ENCODE measurements at regions not wholly inside any gene's neighbourhood (a gene's known extent, or its start where the extent isn't known, plus 50 kb on each side); places are given as distances from the start of the nearest gene placed in this dataset.

DNA sequence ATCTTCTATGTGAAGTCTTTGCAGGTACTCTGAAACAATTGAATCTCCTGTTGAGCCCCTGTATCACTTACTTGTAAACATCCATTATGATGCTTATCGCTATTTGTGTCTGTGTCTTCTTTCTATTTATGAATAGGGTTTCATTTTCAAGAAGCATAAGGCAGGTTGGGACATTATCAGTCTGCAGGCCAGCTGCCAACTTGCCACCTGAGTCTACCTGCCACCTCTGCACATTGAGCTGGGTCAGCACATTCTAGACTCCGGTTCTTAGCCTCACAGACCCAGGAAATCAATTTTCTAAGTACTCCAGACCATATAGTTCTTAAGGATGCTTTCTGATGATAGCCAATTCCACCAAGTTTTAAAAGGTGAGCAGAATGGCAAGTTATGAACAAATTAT is 105.7 kb upstream of the MCTP2 start:
- H3K14ac ChIP-seq (ENCODE audit: insufficient read length), result no peak overlapping the region
- H2BK5ac ChIP-seq (ENCODE audit: low read depth, low read length), result no peak overlapping the region
- H3K23ac ChIP-seq (ENCODE audit: insufficient read length), result no peak overlapping the region
- no peak overlapping the region for H3K27ac ChIP-seq (ENCODE audit: low read depth, low read length)
- no peak overlapping the region for H2AK5ac ChIP-seq (ENCODE audit: low read depth, low read length)
- peaks cover 0 to 1% (median 0%) of the 10 kb centered on the region in 4 experiments; a peak in 1 of 7 replicates for H3K27me3 ChIP-seq (replicated peaks in 1 of 4; ENCODE audit: control insufficient read depth in 3 of 4, extremely low read depth in 1 of 4, insufficient read depth in 3 of 4, low read length in 3 of 4)
- H3K79me2 ChIP-seq (ENCODE audit: control insufficient read depth in 1 of 2, insufficient read depth in 2 of 2, low read length in 2 of 2), result no peaks in the 10 kb centered on the region
- no peaks in the 10 kb centered on the region for H4K20me1 ChIP-seq (replicated peaks in 1 of 2; ENCODE audit: control insufficient read depth in 1 of 2, insufficient read depth in 2 of 2, low read length in 2 of 2)
- H3K36me3 ChIP-seq (ENCODE audit: control insufficient read depth in 2 of 4, insufficient read depth in 4 of 4, low read length in 3 of 4), result no peaks in the 10 kb centered on the region
- H3K23me2 ChIP-seq (ENCODE audit: low read depth, low read length), result no peaks in the 10 kb centered on the region
- H3K4ac ChIP-seq (replicated peaks; ENCODE audit: insufficient read length, low read depth, low read length), result no peak overlapping the region
- no peak overlapping the region for H3K18ac ChIP-seq (ENCODE audit: extremely low read depth, low read length)
- FAIRE-seq (no peak), DNase-seq (ENCODE audit: low read depth in 1 of 2, low spot score in 2 of 2) (no peak)
- H4K91ac ChIP-seq (replicated peaks; ENCODE audit: insufficient read length, low read length), result no peak overlapping the region
- no peaks in the 10 kb centered on the region for H3K9me3 ChIP-seq (ENCODE audit: insufficient read depth in 2 of 2, low read depth in 1 of 2, low read length in 1 of 2)
- no peak overlapping the region for H3K56ac ChIP-seq (replicated peaks; ENCODE audit: insufficient read length, low read depth, low read length)
- no peak overlapping the region for H4K5ac ChIP-seq (ENCODE audit: insufficient read length, low read depth, low read length)
- no peak overlapping the region for H2AFZ ChIP-seq (ENCODE audit: low read length)
- no peak overlapping the region for H3K9ac ChIP-seq (replicated peaks in 1 of 4; ENCODE audit: extremely low read depth in 1 of 4, low read depth in 3 of 4, low read length in 3 of 4)
- CTCF ChIA-PET (ENCODE audit: partially characterized antibody), result interaction anchor here (1.0 kb wide), 1 partner anchor 39 kb away, joined by 3 read pairs; no protein-coding TSS in a partner anchor
- TF ChIP-seq BRCA1 (IDR thresholded peaks at IDR 0.05; ENCODE audit: low read depth, low read length), result no peak
- TF ChIP-seq SP4 (IDR thresholded peaks at IDR 0.05; ENCODE audit: low read length), result no peak
- TF ChIP-seq GTF2F1 (IDR thresholded peaks at IDR 0.05; ENCODE audit: borderline replicate concordance, low read depth, low read length), result no peak
- TF ChIP-seq SAP30 (IDR thresholded peaks at IDR 0.05; ENCODE audit: insufficient read depth, insufficient replicate concordance, low read length), result no peak
- no peak for TF ChIP-seq BACH1 (IDR thresholded peaks at IDR 0.05; ENCODE audit: low read length)
- TF ChIP-seq TAF1 (IDR thresholded peaks at IDR 0.05; ENCODE audit: low read depth, low read length), result no peak
- no peak for TF ChIP-seq NANOG (IDR thresholded peaks at IDR 0.05; ENCODE audit: insufficient read depth, low read depth, low read length, poor library complexity, severe bottlenecking)
- no peak for TF ChIP-seq KDM5A (IDR thresholded peaks at IDR 0.05; ENCODE audit: low read length)
- no peak overlapping the region for H3K4me3 ChIP-seq (ENCODE audit: extremely low read depth in 1 of 4, insufficient read depth in 2 of 4, low read depth in 3 of 4, low read length in 4 of 4)
- no peak overlapping the region for H2BK20ac ChIP-seq (ENCODE audit: low read length)
- 94% methylated on average over 2 of the region's 2 CpGs; no CpG with 5 or more reads in 1 of the 2 experiments for WGBS, 2 experiments (ENCODE audit: extremely low coverage in 1 of 2, insufficient coverage in 1 of 2, insufficient read length in 1 of 2, insufficient replicate concordance in 2 of 2, low coverage in 1 of 2, low lambda C conversion rate in 2 of 2, missing lambda C conversion rate in 1 of 2)
- H3K79me1 ChIP-seq (ENCODE audit: low read depth, low read length), result no peaks in the 10 kb centered on the region
- H2BK12ac ChIP-seq (ENCODE audit: low read depth, low read length), result no peak overlapping the region
- H2BK15ac ChIP-seq (ENCODE audit: low read length), result no peak overlapping the region
- H3K4me2 ChIP-seq (ENCODE audit: insufficient read depth in 1 of 2, low read depth in 2 of 2, low read length in 2 of 2), result no peak overlapping the region
- H4K8ac ChIP-seq (ENCODE audit: extremely low read depth, insufficient read depth, low read length), result no peak overlapping the region
- peaks cover 0 to 5% (median 2%) of the 10 kb centered on the region in 4 experiments; a peak in 4 of 7 replicates for H3K4me1 ChIP-seq (replicated peaks in 1 of 4; ENCODE audit: control insufficient read depth in 3 of 4, insufficient read depth in 4 of 4, low read length in 3 of 4)
- no peak overlapping the region for H2BK120ac ChIP-seq (replicated peaks; ENCODE audit: low read depth, low read length)
- POLR2A ChIA-PET (ENCODE audit: partially characterized antibody), result no interaction called here

Data from H1 (cell line).